B cell (primary cell): ENCODE measurements at regions not wholly inside any gene's neighbourhood (a gene's known extent, or its start where the extent isn't known, plus 50 kb on each side); places are given as distances from the start of the nearest gene placed in this dataset.

Experiments
- ATAC-seq: fragments of 200-7000 bp; cut with Tn5 transposase; one replicate; pipeline ENCODE4 v1.10.0; 2021; ENCODE audit warnings: low read depth, mild to moderate bottlenecking, moderate number of reproducible peaks, moderate library complexity
- CTCF ChIA-PET: fragments of 350-600 bp; sonication (Branson Sonifier 250); formaldehyde crosslinking; loops from one replicate; lab custom pipeline; 2021; ENCODE audit warnings: antibody characterized with exemption, inconsistent platforms; lab: Charles Lee
- POLR2A ChIA-PET: fragments of 350-600 bp; sonication (Branson Sonifier 250); formaldehyde crosslinking; loops from one replicate; lab custom pipeline; 2021; ENCODE audit warnings: antibody characterized with exemption; lab: Charles Lee
- DNase-seq: peaks from one replicate; pipeline ENCODE4 v3.0.0; 2013
- H2AFZ ChIP-seq: 2 replicates; pipeline ENCODE4 v1.6.1; 2012; ENCODE audit warnings: mild to moderate bottlenecking, low read depth, low read length; ENCODE audit not compliant: insufficient read depth, poor library complexity, severe bottlenecking
- H3K27ac ChIP-seq, 2 donors: 1 replicate in 1 of 2; 2 replicates in 1 of 2; pipeline ENCODE4 v1.5.1; 2012 to 2013; ENCODE audit warnings: low read length in 2 of 2, mild to moderate bottlenecking in 2 of 2, moderate library complexity in 1 of 2
- H3K27me3 ChIP-seq, 4 experiments: fragments of 200-600 bp in 1 of 4; sonication (generic) in 1 of 4; replicated peaks in 1 of 4; 1 replicate in 2 of 4; 2 replicates in 2 of 4; pipeline versions ENCODE4 v1.6.1 to v1.7.0; 2013 to 2016; ENCODE audit warnings: low read length in 3 of 4, mild to moderate bottlenecking in 2 of 4, mixed read lengths in 1 of 4, moderate library complexity in 1 of 4; ENCODE audit not compliant: insufficient read depth in 4 of 4, control insufficient read depth in 3 of 4; ENCODE audit errors: control extremely low read depth in 1 of 4
- H3K36me3 ChIP-seq, 2 experiments: replicated peaks in 1 of 2; 1 replicate in 1 of 2; 2 replicates in 1 of 2; pipeline versions ENCODE4 v1.6.1 to v1.7.1; 2013; ENCODE audit warnings: low read length in 1 of 2; ENCODE audit not compliant: insufficient read depth in 2 of 2, control insufficient read depth in 1 of 2; ENCODE audit errors: control extremely low read depth in 1 of 2, extremely low read depth in 1 of 2
- H3K4me1 ChIP-seq, 2 donors: fragments of 200-600 bp in 1 of 2; sonication (generic) in 1 of 2; 1 replicate in 1 of 2; 2 replicates in 1 of 2; pipeline versions ENCODE4 v1.5.1 to v1.6.1; 2013 to 2017; ENCODE audit warnings: low read length in 2 of 2; ENCODE audit not compliant: control insufficient read depth in 2 of 2, insufficient read depth in 2 of 2
- H3K4me2 ChIP-seq: replicated peaks from 2 replicates; pipeline ENCODE3; 2012; ENCODE audit warnings: mild to moderate bottlenecking, low read depth, low read length; ENCODE audit not compliant: poor library complexity, severe bottlenecking
- H3K4me3 ChIP-seq, 5 experiments: fragments of 200-600 bp in 1 of 5; sonication (generic) in 1 of 5; 1 replicate in 3 of 5; 2 replicates in 2 of 5; pipeline versions ENCODE4 v1.5.1 to v1.7.0; 2011 to 2016; ENCODE audit warnings: low read length in 4 of 5, mild to moderate bottlenecking in 4 of 5, low read depth in 2 of 5, control low read depth in 1 of 5, moderate library complexity in 1 of 5; ENCODE audit not compliant: insufficient read depth in 1 of 5; ENCODE audit errors: control extremely low read depth in 1 of 5, extremely low read depth in 1 of 5
- H3K79me2 ChIP-seq: fragments of 200-600 bp; sonication (generic); one replicate; pipeline ENCODE4 v1.6.0; 2016; ENCODE audit warnings: low read length; ENCODE audit not compliant: control insufficient read depth, insufficient read depth
- H3K9ac ChIP-seq: fragments of 200-600 bp; sonication (generic); 2 replicates; pipeline ENCODE4 v1.6.1; 2017; ENCODE audit warnings: mild to moderate bottlenecking, low read length, moderate library complexity
- H3K9me3 ChIP-seq, 3 donors: one replicate each; pipeline versions ENCODE4 v1.6.1 to v1.7.1; 2013; ENCODE audit warnings: low read length in 2 of 3; ENCODE audit not compliant: control insufficient read depth in 2 of 3, insufficient read depth in 1 of 3; ENCODE audit errors: control extremely low read depth in 1 of 3
- H4K20me1 ChIP-seq: 2 replicates; pipeline ENCODE4 v1.6.0; 2012; ENCODE audit warnings: mild to moderate bottlenecking, low read length; ENCODE audit not compliant: insufficient read depth, control insufficient read depth, poor library complexity, severe bottlenecking
- H3K27ac Mint-ChIP-seq: one replicate; pipeline ENCODE4 v1.8.0; 2021; ENCODE audit warnings: mixed read lengths
- H3K27me3 Mint-ChIP-seq: one replicate; pipeline ENCODE4 v1.8.0; 2021; ENCODE audit warnings: mixed read lengths
- H3K4me1 Mint-ChIP-seq: one replicate; pipeline ENCODE4 v1.8.0; 2021; ENCODE audit warnings: mixed read lengths
- H3K4me3 Mint-ChIP-seq: one replicate; pipeline ENCODE4 v1.8.0; 2021; ENCODE audit warnings: mixed read lengths
- H3K9me3 Mint-ChIP-seq: one replicate; pipeline ENCODE4 v1.8.0; 2022; ENCODE audit warnings: mixed read lengths; ENCODE audit not compliant: insufficient read depth
- EZH2 ChIP-seq: IDR thresholded peaks from 2 replicates; pipeline ENCODE4 v1.6.1; 2012; ENCODE audit warnings: borderline replicate concordance, low read depth, mild to moderate bottlenecking, moderate library complexity, low read length; ENCODE audit not compliant: insufficient read depth, poor library complexity, severe bottlenecking
- WGBS: methylation state at CpG from one replicate; pipeline ENCODE4 v1.1.5; 2013; ENCODE audit warnings: missing lambda C conversion rate; ENCODE audit not compliant: insufficient coverage; 5-methylcytosine and 5-hydroxymethylcytosine counted together
- intact Hi-C: fragments of 100-400 bp; cut with micrococcal nuclease; formaldehyde crosslinking; loops from one replicate; pipeline ENCODE4 v1.10.0; 2022
- TF ChIP-seq, protein P1 (sequence below): fragments of 200-600 bp; IDR thresholded peaks from one replicate; pipeline ENCODE4 v1.8.0; 2022; ENCODE audit warnings: antibody characterized with exemption, mild to moderate bottlenecking

DNA sequence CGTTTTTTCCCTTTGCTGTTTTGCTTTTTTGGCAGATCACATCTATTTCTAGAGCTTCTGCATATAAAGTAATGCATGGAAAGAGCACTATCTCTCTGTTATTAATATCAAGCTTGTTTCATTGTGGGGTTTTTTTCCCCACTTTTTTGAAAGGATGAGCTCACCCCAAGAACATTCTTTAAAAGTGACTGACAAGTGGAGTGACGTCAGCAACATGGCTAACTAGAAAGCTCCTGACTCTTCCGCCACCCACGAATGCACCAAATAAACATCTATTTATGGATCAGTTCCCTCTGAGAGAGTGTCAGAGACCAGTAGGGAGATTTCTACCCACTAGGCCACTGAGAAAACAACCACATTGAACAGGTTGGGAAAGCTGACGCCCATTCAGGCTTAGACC lies 445.4 kb downstream of the GALC start:
- ATAC-seq (no peak), DNase-seq (no peak)
- no peaks in the 10 kb centered on the region for H3K4me1 Mint-ChIP-seq
- H3K9me3 ChIP-seq = peaks cover 0 to 8% (median 1%) of the 10 kb centered on the region in 3 donors
- no peak overlapping the region for H3K4me3 ChIP-seq
- TF ChIP-seq, protein P1, sequence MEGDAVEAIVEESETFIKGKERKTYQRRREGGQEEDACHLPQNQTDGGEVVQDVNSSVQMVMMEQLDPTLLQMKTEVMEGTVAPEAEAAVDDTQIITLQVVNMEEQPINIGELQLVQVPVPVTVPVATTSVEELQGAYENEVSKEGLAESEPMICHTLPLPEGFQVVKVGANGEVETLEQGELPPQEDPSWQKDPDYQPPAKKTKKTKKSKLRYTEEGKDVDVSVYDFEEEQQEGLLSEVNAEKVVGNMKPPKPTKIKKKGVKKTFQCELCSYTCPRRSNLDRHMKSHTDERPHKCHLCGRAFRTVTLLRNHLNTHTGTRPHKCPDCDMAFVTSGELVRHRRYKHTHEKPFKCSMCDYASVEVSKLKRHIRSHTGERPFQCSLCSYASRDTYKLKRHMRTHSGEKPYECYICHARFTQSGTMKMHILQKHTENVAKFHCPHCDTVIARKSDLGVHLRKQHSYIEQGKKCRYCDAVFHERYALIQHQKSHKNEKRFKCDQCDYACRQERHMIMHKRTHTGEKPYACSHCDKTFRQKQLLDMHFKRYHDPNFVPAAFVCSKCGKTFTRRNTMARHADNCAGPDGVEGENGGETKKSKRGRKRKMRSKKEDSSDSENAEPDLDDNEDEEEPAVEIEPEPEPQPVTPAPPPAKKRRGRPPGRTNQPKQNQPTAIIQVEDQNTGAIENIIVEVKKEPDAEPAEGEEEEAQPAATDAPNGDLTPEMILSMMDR = no peak
- TF ChIP-seq EZH2 = no peak
- no peak overlapping the region for H3K9ac ChIP-seq
- no peaks in the 10 kb centered on the region for H3K27me3 ChIP-seq
- no peak overlapping the region for H3K4me3 Mint-ChIP-seq
- 100% methylated on average over 1 of the region's 5 CpGs for WGBS
- no peak overlapping the region for H3K27ac ChIP-seq
- H3K79me2 ChIP-seq = no peaks in the 10 kb centered on the region
- peaks cover 8% of the 10 kb centered on the region for H3K9me3 Mint-ChIP-seq
- H3K27me3 Mint-ChIP-seq = no peaks in the 10 kb centered on the region
- no peak overlapping the region for H3K4me2 ChIP-seq
- H2AFZ ChIP-seq = no peak overlapping the region
- POLR2A ChIA-PET = no interaction called here
- H3K36me3 ChIP-seq = no peaks in the 10 kb centered on the region
- CTCF ChIA-PET = no interaction called here
- no peak overlapping the region for H3K27ac Mint-ChIP-seq
- no peaks in the 10 kb centered on the region for H3K4me1 ChIP-seq
- no peaks in the 10 kb centered on the region for H4K20me1 ChIP-seq
- intact Hi-C loops = no loop called here

DNA sequence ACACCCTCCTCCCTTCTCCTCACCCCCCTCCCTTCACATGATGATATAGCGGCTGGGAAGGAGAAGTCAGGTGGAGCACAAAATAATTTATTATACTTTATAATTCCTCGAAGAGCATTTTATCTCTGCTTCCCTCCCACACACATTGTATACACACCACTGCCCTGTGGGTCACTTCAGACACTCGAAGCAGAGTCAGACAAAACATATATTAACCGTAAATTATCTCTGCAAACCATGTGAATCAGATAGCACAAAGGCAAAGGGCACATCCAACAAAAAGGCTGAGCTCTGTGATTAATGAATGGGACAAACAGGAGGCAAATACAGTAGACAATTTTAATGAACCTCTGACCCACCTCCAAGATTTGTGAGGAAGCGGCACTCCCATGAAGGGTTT lies 450.7 kb downstream of the GALC start:
- ChIA-PET CTCF (no interaction called here), POLR2A (no interaction called here)
- Histone ChIP-seq H3K4me3 (no peak overlapping the region), H3K36me3 (no peaks in the 10 kb centered on the region), H3K4me2 (no peak overlapping the region), H3K4me1 (no peaks in the 10 kb centered on the region), H4K20me1 (no peaks in the 10 kb centered on the region), H2AFZ (no peak overlapping the region), H3K27me3 (no peaks in the 10 kb centered on the region), H3K27ac (no peak overlapping the region), H3K9me3 (no peaks in the 10 kb centered on the region), H3K79me2 (no peaks in the 10 kb centered on the region), H3K9ac (no peak overlapping the region)
- no peaks in the 10 kb centered on the region for H3K27me3 Mint-ChIP-seq
- ATAC-seq (no peak), DNase-seq (no peak)
- peaks cover 4% of the 10 kb centered on the region for H3K9me3 Mint-ChIP-seq
- no peak overlapping the region for H3K4me3 Mint-ChIP-seq
- no peak overlapping the region for H3K27ac Mint-ChIP-seq
- TF ChIP-seq, protein P1 = no peak
- TF ChIP-seq EZH2 = no peak
- no peaks in the 10 kb centered on the region for H3K4me1 Mint-ChIP-seq
- intact Hi-C loops = no loop called here
- WGBS = 65% methylated on average over 2 of the region's 5 CpGs
